ENCODE measurements at regions not wholly inside any gene's neighbourhood (a gene's known extent, or its start where the extent isn't known, plus 50 kb on each side); places are given as distances from the start of the nearest gene placed in this dataset.

DNA sequence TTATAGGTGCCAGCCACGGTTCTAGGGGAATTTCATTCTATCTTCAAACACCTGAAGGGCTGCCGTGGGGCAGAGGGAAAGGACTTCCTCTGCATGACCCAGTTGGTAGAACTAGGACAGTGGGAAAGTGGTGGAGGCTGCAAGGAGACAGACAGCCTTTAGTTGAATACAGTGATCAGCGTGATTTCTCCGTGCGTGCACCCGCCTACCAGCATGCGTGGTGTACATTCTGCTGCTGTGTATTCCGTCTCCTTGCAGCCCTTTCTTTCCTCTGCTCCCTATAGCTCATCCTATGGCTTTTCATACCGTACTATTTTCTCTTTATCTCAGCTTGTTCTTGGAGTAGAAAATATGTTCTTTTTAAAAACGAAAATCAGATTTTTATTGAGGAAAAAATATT lies 146.9 kb downstream of the MRM1 start:
- no peak overlapping the region for H3K27ac ChIP-seq
- no peak overlapping the region for H3K4me3 ChIP-seq

GRCh38 chr17:36749493-36749892 lies 148.1 kb downstream of the MRM1 start:
- Histone ChIP-seq H3K27ac (no peak overlapping the region), H3K4me3 (no peak overlapping the region)

DNA sequence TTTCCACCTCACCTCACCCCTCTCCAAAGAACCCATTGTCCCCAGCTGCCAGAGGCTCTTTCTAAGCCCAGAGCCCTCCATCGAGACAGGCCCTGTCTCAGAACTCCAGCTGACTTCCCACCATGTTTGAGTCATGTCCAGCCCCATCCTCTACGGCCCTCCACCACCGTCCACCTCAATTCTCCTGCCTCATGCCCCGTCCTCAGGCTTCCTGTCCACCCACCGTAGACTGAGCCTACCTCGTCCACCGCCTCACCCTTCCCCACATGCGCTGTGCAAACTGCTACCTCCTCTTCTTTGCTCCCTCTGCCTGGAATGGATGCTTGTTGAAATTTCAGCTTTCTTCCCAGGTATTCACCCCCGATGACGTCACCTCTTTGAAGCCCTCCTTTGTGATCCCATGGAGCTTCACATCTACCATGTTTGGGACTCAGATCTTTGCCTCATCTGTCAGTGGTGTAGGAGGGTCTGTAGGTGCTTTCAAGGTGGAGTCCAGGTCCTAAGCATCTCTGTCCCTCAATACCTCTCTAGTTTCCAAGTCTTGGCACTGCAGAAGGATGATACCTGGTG lies 149.0 kb downstream of the MRM1 start:
- no peak overlapping the region for H3K4me3 ChIP-seq
- H3K27ac ChIP-seq: no peak overlapping the region

DNA sequence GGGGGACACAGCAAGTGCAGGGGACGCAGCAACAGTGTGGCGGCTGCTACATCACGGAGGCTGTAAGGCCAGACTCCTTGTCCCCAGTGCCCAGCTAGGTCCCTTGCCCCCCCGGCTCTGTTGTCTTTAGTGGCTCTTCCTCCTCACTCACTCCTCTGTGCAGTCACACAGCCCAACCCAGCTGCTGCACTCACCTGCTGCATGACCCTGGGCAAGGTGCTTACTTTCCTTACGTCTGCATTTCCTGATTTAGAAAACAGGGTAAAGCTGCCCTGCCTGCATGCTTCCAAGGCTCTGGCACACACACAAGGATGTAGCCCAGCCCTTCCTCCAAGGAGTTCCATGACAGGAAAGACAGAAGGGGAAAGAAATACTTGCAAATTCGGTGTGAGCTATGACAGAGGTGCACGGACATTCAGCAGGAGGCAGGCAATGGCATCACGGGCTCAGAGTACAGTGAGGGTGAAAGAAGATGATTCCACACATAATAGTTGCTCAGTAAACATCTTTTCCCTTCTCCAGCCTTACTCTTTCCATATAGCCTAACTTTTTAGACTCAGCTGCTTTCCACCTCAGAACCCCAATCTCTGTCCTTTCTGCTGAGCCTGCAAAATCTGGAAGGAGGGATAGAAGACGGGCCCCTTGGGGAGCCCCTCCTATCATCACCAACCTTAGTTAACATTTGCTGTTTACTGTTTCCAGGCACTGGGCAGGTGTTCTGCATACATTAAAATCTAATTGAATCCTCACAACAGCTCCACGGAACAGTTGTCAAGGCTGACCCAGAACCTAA lies 150.9 kb downstream of the MRM1 start:
- H3K4me3 ChIP-seq: no peak overlapping the region
- no peak overlapping the region for H3K27ac ChIP-seq

DNA sequence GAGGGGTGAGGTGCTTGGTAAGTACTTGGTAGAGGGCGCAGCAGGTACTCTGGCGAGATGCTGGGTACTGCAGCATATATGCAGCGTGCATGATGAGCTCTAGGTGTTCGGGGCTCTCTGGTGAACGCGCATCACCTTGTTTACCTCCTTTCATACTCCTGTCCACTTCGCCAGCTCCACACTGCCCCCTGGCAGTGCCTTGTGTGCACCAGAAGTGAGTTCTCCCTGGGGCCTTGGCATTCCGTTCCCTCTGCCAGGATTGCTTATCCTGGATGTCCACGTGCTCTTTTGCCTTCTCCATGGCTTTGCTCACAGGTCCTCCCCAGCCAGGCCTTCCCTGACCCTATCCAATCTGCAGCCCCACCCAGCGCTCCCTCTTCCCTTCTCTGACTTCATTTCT lies 154.2 kb downstream of the MRM1 start:
- Histone ChIP-seq H3K4me3 (no peak overlapping the region), H3K27ac (no peak overlapping the region)

GRCh38 chr17:36756695-36757094 lies 155.3 kb downstream of the MRM1 start:
- no peak overlapping the region for H3K27ac ChIP-seq
- H3K4me3 ChIP-seq: no peak overlapping the region

DNA sequence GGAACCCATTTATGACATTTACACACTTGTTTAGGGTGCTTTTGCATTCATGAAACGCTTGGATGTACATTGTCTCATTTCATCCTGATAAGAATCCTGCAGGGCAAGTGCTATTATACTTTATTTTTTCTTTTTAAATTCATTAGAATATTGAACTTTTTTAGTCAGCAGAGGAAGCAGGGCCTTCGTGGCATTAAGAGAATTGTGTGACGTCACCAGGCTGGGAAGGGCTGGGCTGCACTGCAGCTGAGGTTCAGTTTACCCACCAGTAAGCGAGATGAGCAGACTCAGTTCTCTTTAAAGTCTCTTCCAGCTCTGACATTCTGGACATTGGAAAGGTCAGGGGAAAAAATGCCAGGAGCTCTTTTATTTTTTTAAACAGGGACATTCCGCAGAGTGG lies 159.0 kb downstream of the MRM1 start:
- H3K27ac ChIP-seq: no peak overlapping the region
- H3K4me3 ChIP-seq: no peak overlapping the region

DNA sequence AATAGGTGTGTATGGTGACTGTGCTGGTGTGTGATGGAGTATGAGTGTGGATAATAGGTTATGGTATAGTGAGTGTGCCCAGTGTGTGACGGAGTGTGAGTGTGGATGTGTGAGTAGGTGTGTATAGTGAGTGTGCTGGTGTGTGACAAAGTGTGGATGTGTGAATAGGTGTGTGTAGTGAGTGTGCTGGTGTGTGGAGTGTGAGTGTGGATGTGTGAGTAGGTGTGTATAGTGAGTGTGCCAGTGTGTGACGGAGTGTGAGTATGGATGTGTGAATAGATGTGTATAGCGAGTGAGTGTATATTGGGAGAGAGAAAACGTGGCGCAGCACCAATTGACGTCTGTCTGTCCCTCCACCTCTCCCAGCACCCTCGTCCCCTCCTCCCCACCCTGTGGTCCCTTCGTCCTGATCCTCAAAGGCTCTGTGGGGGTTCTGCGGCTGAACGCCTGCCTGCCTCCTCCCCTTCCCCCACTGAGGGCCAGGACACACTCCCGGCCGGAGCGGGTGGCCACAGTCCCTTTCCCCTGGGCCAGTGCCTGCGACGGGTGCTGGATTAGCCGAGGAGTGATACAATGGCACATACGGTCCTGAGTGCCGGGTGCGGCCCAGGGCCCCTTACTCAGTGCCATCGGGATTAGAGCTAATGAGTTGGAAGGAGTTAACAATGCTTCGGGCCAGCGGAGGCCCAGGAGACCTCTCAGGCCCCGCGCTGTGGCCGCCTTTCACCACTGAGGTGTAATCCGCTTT lies 160.0 kb downstream of the MRM1 start:
- no peak overlapping the region for H3K27ac ChIP-seq

GRCh38 chr17:36765436-36766043 lies 164.2 kb downstream of the MRM1 start:
- no peak overlapping the region for H3K27ac ChIP-seq
- H3K4me3 ChIP-seq: no peak overlapping the region

More for the DNA sequence above, 160.0 kb downstream of the MRM1 start:
- no peak overlapping the region for H3K4me3 ChIP-seq

DNA sequence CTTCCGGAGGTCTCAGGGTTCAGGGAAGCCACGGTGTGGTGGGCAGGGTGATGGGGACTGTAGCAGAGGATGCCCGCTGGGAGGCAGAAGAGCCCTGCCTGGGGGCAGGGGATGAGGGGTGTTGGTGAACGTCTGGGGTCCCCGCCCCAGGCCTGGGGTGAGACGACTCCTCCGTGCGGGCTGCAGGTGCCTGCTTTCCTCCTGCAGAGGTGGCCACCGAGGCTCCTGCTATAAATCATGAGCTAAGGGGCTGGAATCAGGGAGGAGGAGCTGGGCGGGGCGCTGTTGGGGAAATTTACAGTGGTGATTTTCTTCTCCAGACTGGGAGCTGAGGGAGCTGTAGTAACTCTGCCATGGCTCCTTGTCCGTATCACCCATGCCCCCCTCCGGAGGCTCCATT lies 167.0 kb downstream of the MRM1 start:
- H3K27ac ChIP-seq: no peak overlapping the region
- no peak overlapping the region for H3K4me3 ChIP-seq

GRCh38 chr17:36773039-36773438 lies 164.2 kb upstream of the LHX1 start:
- Histone ChIP-seq H3K4me3 (no peak overlapping the region), H3K27ac (no peak overlapping the region)

DNA sequence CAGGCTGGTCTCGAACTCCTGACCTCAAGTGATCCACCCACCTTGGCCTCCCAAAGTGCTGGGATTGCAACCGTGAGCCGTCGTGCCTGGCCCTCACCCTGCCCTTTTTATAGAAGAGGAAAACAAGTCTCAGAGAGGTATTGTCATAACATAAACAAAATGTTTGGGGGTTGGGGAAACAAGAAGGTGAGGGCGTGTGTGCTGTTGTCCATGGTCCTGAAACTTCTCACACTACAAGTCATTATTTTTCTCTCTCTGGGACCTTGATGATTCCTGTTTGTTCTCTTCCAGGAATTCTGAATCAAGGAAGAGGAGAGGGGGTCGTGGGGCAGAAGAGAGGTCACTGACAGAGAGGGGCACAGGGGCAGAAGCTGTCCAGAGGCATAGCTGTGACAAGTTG lies 160.2 kb upstream of the LHX1 start:
- no peak overlapping the region for H3K27ac ChIP-seq
- no peak overlapping the region for H3K4me3 ChIP-seq

DNA sequence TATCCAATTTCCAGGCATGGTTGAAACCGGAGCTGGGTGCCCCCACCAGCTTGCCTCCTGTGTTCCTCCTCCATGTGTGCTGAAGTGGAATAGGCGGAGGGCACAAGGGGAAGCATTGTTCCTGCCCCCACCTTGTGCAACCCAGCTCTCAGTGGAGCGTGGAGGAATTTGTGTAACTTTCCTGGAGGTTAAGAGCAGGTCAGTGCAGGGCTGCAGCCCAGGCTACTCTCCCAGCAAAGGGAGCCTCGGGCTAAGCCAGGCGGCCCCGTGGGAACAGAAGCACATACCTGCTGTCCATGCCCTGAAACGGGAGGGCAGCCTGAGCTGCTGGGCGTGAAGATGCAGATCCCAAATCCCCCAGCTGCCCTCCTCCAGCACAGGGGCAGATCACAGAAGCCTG lies 158.8 kb upstream of the LHX1 start:
- Histone ChIP-seq H3K27ac (no peak overlapping the region), H3K4me3 (no peak overlapping the region)

DNA sequence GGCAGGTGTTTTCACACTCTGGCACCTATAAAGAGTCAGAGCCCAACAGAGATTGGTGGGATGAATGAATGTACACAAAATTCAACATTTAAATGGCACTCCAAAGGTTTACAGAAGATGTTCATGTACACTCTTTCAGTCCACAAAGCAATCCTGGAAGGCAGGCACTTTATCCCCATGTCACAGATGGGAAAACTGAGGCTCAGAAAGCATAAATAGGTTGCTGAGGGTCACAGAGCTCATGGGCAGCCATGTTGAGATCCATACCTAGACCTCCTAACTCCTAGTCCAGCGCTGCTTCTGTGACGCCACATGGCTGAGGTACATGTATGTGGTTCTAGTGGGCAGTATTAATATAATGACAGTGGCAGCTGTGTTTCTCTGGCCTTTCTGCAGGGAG lies 157.7 kb upstream of the LHX1 start:
- Histone ChIP-seq H3K4me3 (no peak overlapping the region), H3K27ac (no peak overlapping the region)

GRCh38 chr17:36784633-36785032 lies 152.6 kb upstream of the LHX1 start:
- H3K4me3 ChIP-seq: no peak overlapping the region

GRCh38 chr17:36786867-36787266 lies 150.4 kb upstream of the LHX1 start:
- H3K27ac ChIP-seq: no peak overlapping the region
- H3K4me3 ChIP-seq: no peak overlapping the region

More at GRCh38 chr17:36784633-36785032, 152.6 kb upstream of the LHX1 start:
- no peak overlapping the region for H3K27ac ChIP-seq

DNA sequence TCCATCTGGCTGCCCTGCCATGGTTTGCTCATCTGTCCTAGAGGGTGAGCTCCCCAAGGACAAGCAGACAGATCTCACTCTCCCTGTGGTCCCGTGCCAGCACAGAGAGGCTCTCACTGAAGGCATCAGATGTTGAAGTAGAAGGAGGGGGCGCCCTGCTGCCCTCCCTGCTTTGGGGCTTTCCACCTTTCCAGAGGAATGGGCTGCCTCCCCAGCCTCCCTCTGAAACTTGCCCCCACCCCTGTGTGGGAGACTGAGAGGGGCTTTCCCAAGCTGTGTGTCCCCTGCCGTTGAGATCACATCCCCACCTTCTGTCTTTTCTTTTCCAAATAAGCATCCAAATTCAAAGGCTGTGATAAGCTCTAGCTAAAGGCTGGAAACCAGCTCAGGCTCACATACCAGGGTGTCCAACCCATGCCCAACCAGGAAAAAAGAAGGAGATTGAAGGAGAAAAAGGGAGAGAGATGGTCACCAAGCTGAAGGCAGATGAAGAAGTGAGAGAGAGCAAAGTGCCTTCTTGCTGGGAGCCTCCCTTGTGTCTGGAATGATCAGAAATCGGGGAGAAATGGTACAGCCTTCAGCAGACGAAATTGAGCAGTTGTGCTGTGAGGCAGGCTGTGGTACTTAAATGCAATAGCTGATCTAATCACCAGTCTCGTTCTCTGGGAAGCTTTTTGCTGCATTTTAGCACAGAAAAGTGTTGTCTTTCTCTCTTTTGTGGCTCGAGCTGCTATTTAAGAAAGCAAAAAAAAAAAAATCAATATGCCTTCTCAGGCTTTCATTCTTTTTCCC lies 145.9 kb upstream of the LHX1 start:
- H3K27ac ChIP-seq: no peak overlapping the region
- H3K4me3 ChIP-seq: no peak overlapping the region

GRCh38 chr17:36791942-36792475 lies 145.3 kb upstream of the LHX1 start:
- no peak overlapping the region for H3K27ac ChIP-seq

DNA sequence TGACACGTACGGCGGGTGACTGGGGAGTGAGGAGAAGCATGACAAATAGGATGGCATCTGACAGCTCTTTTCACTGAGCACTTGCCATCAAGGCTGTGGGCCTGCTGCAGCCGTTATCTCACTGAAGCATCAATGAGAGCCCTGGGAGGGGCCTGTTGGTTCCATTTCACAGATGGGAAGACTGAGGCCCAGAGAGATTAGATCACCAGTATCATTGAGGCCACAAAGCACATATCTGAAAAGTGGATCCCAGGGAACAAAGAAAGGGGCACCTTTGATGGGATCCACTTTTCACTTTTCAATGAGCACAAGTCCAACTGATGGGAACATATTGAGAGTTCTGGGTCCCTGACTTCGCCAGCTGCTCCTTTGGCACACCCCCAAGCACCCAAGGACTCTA lies 144.4 kb upstream of the LHX1 start:
- no peak overlapping the region for H3K4me3 ChIP-seq
- H3K27ac ChIP-seq: no peak overlapping the region

More at GRCh38 chr17:36791942-36792475, 145.3 kb upstream of the LHX1 start:
- no peak overlapping the region for H3K4me3 ChIP-seq

- Histone ChIP-seq H3K4me3 (no peak overlapping the region), H3K27ac (no peak overlapping the region)
These were observed 143.3 kb upstream of the LHX1 start for GRCh38 chr17:36793976-36794375.

Data from skin epidermis (tissue), 12 donors.